Panc1 (cell line): ENCODE measurements at regions not wholly inside any gene's neighbourhood (a gene's known extent, or its start where the extent isn't known, plus 50 kb on each side); places are given as distances from the start of the nearest gene placed in this dataset.

Experiments
- ATAC-seq: fragments of 200-7000 bp; cut with Tn5 transposase; 2 replicates; pipeline ENCODE4 v1.9.1; 2020; ENCODE audit warnings: mild to moderate bottlenecking, moderate library complexity
- BruUV-seq: library from RNA; stranded (reverse); fragments of 400-500 nt; replicated peaks from 2 replicates; lab custom pipeline; 2021; lab: Mats Ljungman, UMichigan
- CTCF ChIA-PET: fragments of 300-600 bp; sonication (Branson Sonifier 250); formaldehyde crosslinking; loops from one replicate; lab custom pipeline; 2022; ENCODE audit warnings: antibody characterized with exemption; lab: Charles Lee
- POLR2A ChIA-PET: fragments of 300-600 bp; sonication (Branson Sonifier 250); formaldehyde crosslinking; loops from one replicate; lab custom pipeline; 2022; ENCODE audit warnings: antibody characterized with exemption; lab: Charles Lee
- DNase-seq: peaks from one replicate; pipeline ENCODE4 v3.0.0-alpha.2; 2010; ENCODE audit warnings: low read depth, low spot score
- H3K27ac ChIP-seq: 2 replicates; pipeline ENCODE4 v1.5.1; 2011; ENCODE audit warnings: mild to moderate bottlenecking, low read length, inconsistent platforms
- H3K27me3 ChIP-seq: fragments of 200-500 bp; sonication (Bioruptor generic); 2 replicates; pipeline ENCODE4 v1.6.0; 2014; ENCODE audit warnings: low read length, inconsistent platforms; ENCODE audit not compliant: control insufficient read depth, insufficient read depth
- H3K36me3 ChIP-seq: fragments of 200-500 bp; sonication (Bioruptor generic); 2 replicates; pipeline ENCODE4 v1.5.1; 2014; ENCODE audit warnings: inconsistent platforms, mild to moderate bottlenecking, low read length, moderate library complexity; ENCODE audit not compliant: control insufficient read depth, insufficient read depth
- H3K4me1 ChIP-seq: 2 replicates; pipeline ENCODE4 v1.5.1; 2011; ENCODE audit warnings: inconsistent platforms, mild to moderate bottlenecking, low read length, moderate library complexity; ENCODE audit not compliant: control insufficient read depth, insufficient read depth
- H3K4me3 ChIP-seq, 2 experiments: 2 replicates each; pipeline ENCODE4 v1.5.1; 2011 to 2012; ENCODE audit warnings: low read depth in 2 of 2, low read length in 2 of 2, mild to moderate bottlenecking in 2 of 2, inconsistent platforms in 1 of 2, moderate library complexity in 1 of 2
- H3K9me3 ChIP-seq: fragments of 200-500 bp; sonication (Bioruptor generic); 2 replicates; pipeline ENCODE4 v1.5.1; 2014; ENCODE audit warnings: low read depth, mild to moderate bottlenecking, inconsistent platforms, low read length, moderate library complexity; ENCODE audit not compliant: control insufficient read depth, insufficient read depth
- CTCF ChIP-seq: fragments of 450-650 bp; IDR thresholded peaks from 2 replicates; pipeline ENCODE4 v1.5.1; 2017; ENCODE audit warnings: mild to moderate bottlenecking
- POLR2AphosphoS5 ChIP-seq: IDR thresholded peaks from 2 replicates; pipeline ENCODE4 v1.6.1; 2012; ENCODE audit warnings: mild to moderate bottlenecking, low read depth, low read length, moderate library complexity
- SIN3A ChIP-seq: IDR thresholded peaks from 2 replicates; pipeline ENCODE4 v1.6.1; 2012; ENCODE audit warnings: low read depth, mild to moderate bottlenecking, low read length, moderate library complexity, borderline replicate concordance; ENCODE audit not compliant: insufficient read depth
- TCF7L2 ChIP-seq: IDR thresholded peaks from 2 replicates; pipeline ENCODE4 v1.6.1; 2011; ENCODE audit warnings: mild to moderate bottlenecking, low read depth, low read length, inconsistent platforms
- in situ Hi-C: cut with HindIII; loops from 2 replicates; pipeline ENCODE4 v1.10.0; 2016; ENCODE audit warnings: low sequenced_read_pairs, low pct_unique_long_range_greater_than_20kb
- intact Hi-C: fragments of 100-400 bp; cut with micrococcal nuclease; formaldehyde crosslinking; loops from one replicate; pipeline ENCODE4 v1.10.0; 2022; ENCODE audit not compliant: unreplicated experiment
- TF ChIP-seq, protein P1 (sequence below), 2 experiments: IDR thresholded peaks; 2 replicates each; pipeline ENCODE4 v1.6.1; 2011 to 2012; ENCODE audit warnings: low read depth in 2 of 2, control low read depth in 1 of 2, low read length in 1 of 2, mild to moderate bottlenecking in 1 of 2, moderate library complexity in 1 of 2; ENCODE audit not compliant: insufficient read depth in 1 of 2

DNA sequence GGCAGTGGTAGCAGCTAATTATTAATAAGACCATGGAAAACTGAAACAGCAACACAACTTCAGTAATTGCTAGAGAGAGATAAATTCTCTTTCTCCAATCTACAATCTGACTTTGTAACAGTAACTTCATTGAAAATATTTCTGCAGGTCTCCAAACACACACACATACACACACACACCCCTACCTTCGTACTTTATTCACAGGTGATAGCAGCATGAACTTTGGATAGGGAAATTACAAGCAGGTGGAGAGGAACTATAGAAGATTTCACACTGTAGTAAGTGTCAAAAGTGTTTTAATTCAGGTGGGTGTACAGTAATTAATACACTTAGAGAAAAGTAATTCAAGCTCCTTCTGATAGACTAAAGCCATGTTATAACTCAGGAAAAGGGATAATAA is 587.5 kb downstream of the TUSC7 start:
- no peak overlapping the region for H3K27ac ChIP-seq
- H3K36me3 ChIP-seq: no peaks in the 10 kb centered on the region
- ChIA-PET CTCF (no interaction called here), POLR2A (no interaction called here)
- no peaks in the 10 kb centered on the region for H3K9me3 ChIP-seq
- DNase-seq (no peak), ATAC-seq (no peak)
- TF ChIP-seq SIN3A: no peak
- TF ChIP-seq, protein P1, sequence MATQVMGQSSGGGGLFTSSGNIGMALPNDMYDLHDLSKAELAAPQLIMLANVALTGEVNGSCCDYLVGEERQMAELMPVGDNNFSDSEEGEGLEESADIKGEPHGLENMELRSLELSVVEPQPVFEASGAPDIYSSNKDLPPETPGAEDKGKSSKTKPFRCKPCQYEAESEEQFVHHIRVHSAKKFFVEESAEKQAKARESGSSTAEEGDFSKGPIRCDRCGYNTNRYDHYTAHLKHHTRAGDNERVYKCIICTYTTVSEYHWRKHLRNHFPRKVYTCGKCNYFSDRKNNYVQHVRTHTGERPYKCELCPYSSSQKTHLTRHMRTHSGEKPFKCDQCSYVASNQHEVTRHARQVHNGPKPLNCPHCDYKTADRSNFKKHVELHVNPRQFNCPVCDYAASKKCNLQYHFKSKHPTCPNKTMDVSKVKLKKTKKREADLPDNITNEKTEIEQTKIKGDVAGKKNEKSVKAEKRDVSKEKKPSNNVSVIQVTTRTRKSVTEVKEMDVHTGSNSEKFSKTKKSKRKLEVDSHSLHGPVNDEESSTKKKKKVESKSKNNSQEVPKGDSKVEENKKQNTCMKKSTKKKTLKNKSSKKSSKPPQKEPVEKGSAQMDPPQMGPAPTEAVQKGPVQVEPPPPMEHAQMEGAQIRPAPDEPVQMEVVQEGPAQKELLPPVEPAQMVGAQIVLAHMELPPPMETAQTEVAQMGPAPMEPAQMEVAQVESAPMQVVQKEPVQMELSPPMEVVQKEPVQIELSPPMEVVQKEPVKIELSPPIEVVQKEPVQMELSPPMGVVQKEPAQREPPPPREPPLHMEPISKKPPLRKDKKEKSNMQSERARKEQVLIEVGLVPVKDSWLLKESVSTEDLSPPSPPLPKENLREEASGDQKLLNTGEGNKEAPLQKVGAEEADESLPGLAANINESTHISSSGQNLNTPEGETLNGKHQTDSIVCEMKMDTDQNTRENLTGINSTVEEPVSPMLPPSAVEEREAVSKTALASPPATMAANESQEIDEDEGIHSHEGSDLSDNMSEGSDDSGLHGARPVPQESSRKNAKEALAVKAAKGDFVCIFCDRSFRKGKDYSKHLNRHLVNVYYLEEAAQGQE (IDR thresholded peaks at IDR 0.05; ENCODE audit: insufficient read depth in 1 of 2, low read depth in 2 of 2, low read length in 1 of 2): no peak
- TF ChIP-seq POLR2AphosphoS5: no peak
- no peak for TF ChIP-seq TCF7L2
- TF ChIP-seq CTCF: no peak
- no TSS peak for BruUV-seq
- in situ Hi-C loops: no loop called here
- H3K27me3 ChIP-seq: no peaks in the 10 kb centered on the region
- no peak overlapping the region for H3K4me3 ChIP-seq
- intact Hi-C loops: no loop called here
- no peaks in the 10 kb centered on the region for H3K4me1 ChIP-seq

DNA sequence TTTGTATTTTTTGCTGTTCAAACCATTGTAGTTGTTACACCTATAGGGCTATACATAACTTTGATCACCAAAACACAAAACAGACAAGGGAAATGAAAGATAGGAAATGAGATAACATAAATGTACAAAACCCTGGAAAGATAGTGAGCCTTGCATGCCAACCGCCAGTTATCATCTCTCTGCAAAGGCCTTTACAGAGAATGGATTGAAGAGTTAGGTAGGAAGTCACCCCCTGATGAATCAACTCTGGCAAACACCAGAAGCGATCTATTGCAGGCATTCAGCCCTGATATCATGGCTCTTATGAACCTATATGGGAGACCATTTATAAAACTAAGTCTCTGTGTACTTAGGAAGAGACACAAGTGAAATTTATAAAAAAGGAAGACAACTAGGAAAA is 588.0 kb downstream of the TUSC7 start:
- Histone ChIP-seq H3K36me3 (no peaks in the 10 kb centered on the region), H3K4me1 (no peaks in the 10 kb centered on the region), H3K27ac (no peak overlapping the region), H3K9me3 (no peaks in the 10 kb centered on the region), H3K27me3 (no peaks in the 10 kb centered on the region), H3K4me3 (no peak overlapping the region)
- TF ChIP-seq TCF7L2 (no peak), CTCF (no peak)
- POLR2A ChIA-PET: no interaction called here
- no TSS peak for BruUV-seq
- CTCF ChIA-PET: no interaction called here
- intact Hi-C loops: no loop called here
- in situ Hi-C loops: no loop called here
- DNase-seq (no peak), ATAC-seq (no peak)

GRCh38 chr3:117298273-117298672 is 588.7 kb downstream of the TUSC7 start:
- ATAC-seq: no peak
- intact Hi-C loops (no loop called here), in situ Hi-C loops (no loop called here)
- no peak for TF ChIP-seq TCF7L2
- no peak for TF ChIP-seq CTCF
- TF ChIP-seq SIN3A: no peak
- TF ChIP-seq, protein P1 (IDR thresholded peaks at IDR 0.05; ENCODE audit: insufficient read depth in 1 of 2, low read depth in 2 of 2, low read length in 1 of 2): no peak
- no peak for TF ChIP-seq POLR2AphosphoS5
- ChIA-PET CTCF (no interaction called here), POLR2A (no interaction called here)
- no TSS peak for BruUV-seq
- no peaks in the 10 kb centered on the region for H3K27me3 ChIP-seq
- H3K27ac ChIP-seq: no peak overlapping the region
- no peaks in the 10 kb centered on the region for H3K36me3 ChIP-seq
- H3K4me3 ChIP-seq: no peak overlapping the region
- H3K4me1 ChIP-seq: no peaks in the 10 kb centered on the region
- no peaks in the 10 kb centered on the region for H3K9me3 ChIP-seq
- no peak for DNase-seq
